ENCODE measurements at regions not wholly inside any gene's neighbourhood (a gene's known extent, or its start where the extent isn't known, plus 50 kb on each side); places are given as distances from the start of the nearest gene placed in this dataset.

DNA sequence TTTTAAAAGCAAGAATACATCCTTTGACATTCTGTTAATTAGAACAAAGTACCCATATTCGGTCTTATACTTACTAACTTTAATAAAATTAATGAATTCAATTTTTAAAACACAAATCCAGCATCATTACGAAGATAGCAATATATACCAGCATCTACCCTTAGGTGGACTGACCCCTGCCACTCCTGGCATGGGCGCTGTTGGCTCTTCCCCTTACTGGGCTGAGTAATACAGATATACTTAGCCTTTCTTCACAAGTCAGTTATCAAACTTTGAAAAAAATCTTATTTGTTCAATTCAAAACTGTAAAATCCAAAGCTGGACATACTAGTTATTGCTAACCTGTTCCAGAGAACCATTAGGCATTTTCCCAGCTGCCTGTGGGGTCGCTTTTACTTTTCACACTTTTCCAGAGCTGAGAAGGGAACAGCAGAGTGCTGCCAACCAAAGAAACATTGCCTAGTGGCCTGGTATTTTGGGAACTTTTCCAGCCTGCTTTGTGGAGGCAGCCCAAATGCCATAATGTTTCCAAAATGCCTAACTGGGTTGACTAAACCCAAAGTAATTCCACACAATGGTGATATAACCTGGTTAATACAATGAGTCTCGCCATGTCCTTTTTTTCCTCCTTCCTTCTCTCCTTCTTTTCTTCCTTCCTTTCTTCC, 424.7 kb upstream of the ADGRL2 start:
- DNase-seq: no peak

DNA sequence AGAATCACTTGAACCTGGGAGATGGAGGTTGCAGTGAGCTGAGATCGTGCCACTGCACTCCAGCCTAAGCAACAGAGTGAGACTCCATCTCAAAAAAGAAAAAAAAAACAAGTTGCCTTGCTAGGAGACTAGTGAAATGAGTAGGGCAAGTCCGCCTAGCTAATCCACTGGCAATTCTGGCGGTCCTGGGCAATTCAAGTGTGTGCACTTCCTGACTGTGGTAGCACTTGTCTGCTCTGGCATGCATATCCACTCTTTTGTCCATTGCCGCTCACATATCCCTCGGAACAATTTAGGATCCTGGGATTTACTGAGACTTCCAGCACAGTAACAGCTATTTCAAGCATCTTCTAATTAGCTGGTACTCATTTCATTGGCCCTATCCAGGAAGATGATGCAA, 426.3 kb upstream of the ADGRL2 start:
- no peak for DNase-seq

DNA sequence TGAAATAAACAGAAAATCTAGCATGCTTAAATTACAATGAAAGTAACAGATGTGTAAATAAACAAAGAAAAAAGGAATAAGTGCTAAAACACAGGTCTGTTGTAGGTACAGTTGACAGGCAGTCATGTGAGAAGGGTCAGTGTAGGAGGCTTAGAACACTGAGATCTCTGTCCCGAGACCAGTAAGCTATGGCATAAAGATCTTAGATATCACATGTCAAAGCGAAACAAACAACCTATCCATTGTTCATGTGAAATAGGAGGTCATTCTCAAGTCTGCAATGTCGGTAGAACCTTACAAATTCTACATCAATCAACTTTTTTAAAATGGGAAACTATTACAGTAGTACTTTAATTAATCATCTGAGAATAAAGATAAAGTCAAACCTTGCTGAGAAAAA, 428.9 kb upstream of the ADGRL2 start:
- DNase-seq: no peak

DNA sequence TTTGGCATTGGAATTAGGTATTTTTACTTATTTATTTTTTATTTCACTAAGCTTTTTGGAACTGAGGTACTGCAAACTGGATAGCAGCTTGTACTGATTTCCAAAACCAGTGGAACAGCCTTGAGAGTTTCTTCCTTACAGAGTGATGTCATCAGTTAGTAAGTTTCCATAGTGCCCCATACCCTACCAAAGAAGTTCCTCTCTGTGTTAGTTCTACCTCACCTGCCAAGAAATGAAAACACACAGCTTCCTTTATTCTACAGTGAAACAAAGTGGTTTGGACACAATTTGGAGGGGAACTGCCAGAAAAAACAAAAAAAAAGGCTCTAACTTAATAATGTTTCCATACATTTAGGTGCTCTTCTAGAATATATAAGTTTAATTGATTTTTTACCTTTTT, 430.9 kb upstream of the ADGRL2 start:
- no peak for DNase-seq

DNA sequence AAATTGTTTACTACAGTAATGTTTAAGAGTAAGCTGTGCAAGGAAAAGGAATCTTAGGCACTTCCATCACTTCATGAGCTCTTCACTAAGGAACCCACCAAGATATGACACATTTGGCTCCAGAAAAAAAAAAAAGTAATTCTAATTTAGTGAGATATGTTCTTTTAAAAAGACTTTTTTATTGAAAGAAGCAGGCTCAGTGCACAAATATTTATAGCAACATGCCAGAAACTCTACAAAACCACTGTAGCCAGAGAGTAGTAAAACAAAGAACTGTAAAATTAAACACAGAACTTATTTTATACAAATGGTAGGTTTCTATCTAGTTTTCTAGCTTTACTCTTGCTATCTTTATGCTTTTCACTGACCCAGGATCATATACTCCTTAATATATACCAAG, 434.6 kb upstream of the ADGRL2 start:
- DNase-seq: no peak

DNA sequence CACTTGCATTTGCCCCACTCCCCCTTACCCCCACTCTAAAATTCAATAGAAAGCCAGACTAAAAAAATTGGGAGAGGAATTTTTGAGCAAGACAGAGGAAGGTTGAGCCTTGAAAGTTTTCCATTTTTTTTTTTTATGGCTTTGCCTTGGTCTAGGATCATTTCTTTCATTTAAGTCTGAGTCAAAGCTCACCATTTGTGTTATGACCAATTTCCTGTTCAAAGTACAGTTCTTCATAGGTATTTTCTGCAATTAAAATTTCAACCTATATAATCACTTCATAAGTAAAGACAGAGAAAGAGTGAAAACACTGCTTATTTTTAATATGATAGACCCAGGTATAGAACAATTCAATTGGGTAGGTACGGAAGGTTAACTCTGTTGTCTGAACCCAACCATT, 436.6 kb upstream of the ADGRL2 start:
- DNase-seq: no peak

DNA sequence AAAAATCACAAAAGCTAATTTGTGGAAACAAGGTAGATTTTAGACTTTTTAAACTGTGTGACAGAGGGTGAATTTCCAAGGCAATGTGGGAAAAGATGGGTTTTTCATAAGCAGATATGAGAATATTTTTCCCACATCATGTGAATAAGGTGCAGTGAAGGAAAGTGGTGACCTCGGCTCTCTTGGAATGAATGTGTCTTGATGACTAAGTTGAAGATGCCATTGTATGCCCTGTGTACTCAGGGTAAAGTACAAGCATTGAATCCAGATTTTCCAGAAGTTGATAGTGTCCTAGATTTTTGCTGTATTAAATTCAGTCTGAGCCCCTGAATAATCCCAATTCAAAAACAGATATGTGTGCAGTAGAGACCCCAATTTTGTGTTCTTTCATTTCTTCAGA, 442.6 kb upstream of the ADGRL2 start:
- DNase-seq: no peak

DNA sequence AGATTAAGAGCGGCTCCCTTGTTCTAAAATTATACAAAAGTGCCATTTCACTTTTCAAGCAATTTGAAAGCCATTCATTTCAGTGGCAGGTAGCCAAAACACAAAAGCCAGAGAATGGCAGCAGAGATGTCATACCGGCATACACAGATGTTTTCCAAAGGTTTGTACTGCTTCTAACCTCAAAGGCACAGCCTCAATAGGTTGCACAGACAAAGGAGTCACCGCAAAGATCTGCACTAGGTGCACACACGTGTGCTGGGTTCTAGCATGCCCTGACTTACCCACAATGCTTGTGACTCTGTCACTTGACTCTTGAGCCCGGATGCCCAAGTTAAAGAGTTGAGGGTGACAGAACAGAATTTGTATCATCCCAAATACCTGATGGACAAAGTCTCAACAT, 448.9 kb upstream of the ADGRL2 start:
- DNase-seq: no peak

DNA sequence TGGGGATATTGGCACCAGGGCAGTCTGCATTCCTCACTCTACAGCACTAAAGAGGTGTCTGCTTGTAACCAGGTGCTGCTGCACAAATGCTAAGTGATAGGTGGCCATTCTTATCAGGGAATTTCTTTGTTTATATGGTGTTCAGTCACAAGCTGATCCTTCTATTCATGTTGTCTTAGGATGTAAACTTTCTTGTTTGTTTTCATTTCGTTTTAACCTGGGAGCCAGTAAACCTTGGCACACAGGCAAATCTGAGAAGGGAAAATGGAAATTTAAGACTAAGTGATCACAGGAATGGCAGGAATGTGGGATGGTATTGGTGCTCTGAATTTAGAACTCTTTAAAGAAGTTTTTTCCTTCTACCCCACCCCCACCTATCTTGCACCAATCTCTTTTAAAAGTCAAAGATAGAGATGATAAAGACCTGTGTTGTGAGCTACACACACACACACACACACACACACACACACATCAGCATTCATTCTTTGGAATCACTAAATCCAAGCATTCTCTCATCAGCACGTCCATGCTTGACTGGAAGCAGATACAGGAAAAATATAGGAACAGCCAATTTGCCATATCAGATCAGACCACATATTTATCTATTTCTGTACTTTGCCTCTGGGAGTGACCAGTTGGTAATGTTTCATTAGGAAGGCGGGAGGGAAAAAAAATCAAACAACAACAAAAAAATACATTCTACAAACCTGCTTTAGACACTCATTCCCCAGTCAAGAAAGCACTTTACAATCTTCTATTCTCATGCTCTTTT, 451.4 kb upstream of the ADGRL2 start:
- no peak for DNase-seq

DNA sequence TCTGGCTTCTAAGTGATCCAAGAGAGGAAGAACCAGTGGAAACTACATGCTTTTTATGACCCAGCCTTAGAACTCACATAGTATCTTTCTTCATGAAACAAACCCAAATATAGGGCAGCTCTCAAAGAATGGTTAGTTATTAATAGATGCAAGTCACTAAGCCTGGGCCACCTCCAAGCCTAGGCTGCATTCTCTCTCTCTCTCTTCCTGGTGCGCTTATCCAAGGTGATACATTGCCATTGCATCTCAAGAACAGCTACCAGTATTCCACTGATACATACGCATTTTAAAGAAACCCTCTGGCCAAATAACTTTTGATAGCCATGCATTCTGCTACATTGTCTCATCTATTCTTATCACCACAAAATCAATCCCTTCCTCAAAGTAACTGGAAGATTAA, 455.6 kb upstream of the ADGRL2 start:
- DNase-seq: no peak

DNA sequence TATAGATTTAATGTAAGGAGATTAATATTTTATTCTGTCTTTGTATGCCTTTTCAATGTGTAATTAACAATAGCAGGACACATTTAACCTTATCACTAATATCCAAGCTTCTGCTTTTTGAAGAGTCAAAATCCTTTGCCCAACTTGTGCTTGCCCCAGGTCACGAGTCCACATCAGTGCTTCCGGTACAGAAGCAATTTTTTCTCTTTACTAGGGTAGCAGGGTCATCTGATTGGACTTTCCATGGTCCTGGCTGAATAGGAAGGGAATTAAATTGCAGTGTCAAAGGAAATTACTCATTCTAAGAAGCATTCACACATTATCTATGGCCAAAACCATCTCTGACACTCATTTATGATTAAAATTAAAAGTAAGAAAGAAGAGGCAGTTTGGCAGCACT, 460.5 kb upstream of the ADGRL2 start:
- no peak for DNase-seq

DNA sequence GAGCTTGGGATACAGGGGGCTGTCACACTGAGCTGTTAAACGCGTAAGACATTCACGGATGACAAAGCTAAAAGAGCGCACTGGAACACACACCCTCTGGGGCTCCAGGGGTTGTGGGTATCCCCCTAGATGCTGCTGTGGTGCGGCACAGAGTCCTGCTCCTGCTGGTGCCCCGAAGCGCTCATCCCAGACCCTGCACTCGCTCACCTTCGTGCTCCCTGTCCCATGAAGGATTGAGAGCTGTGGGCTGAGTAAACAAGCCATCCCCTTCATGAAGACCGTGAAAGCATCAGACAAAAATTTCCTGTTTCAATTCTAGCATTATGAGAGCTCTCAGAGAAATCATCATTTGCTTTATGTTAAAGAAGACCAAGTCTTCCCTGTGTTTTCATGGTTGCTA, 463.5 kb upstream of the ADGRL2 start:
- DNase-seq: no peak

DNA sequence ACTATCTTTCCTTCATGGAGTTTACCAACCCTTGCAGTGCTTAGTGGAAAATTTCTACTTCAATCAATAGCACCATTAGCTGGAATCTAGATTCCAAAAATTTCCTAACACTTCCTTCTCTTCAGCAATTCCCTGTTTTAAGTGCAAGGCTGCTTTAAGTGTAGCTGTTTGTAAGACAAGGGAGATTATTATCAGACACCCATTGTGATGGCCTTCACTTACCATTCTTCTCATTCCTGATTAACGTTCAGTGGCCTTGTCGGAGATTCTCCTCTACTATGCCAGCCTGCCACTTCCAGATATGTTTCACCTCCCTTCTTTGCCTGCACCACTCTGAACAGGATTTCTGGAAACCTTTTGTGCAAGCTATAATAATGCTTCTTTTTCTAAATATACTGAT, 464.9 kb upstream of the ADGRL2 start:
- no peak for DNase-seq

DNA sequence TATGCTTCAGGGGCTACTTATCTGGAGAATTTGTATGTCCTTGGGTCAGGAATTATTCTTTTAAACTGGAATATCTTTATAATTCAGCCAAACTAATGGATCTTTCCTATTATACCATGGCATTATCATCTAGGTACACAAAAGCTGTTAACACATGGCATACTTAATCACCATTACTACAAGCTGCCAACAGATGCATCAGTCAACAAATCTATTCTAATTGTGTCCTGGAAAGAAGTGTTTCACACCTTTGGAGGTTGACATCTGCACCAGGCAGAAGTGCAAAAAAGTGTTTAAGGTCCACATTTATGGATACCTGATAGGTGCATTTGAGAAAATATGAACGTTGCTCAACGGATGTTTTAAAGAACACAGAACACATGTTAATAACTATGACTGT, 470.2 kb upstream of the ADGRL2 start:
- no peak for DNase-seq

DNA sequence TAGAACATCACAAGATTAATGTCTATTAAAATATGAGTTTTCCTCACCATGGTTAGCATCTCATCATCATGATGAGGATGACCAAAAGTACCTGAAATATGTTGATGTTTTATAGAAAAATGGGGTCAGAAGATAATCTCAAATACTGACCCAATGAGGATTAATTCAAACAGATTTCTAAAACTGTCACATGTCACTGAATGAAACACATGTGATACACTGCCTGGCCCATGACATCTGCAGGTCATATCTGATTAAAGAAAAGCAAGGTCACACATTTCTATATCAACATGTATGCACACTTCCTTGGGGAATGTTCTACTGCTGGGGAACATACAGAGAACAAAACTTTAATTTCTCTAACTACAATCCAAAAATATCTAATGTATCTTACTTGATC, 470.6 kb upstream of the ADGRL2 start:
- no peak for DNase-seq

DNA sequence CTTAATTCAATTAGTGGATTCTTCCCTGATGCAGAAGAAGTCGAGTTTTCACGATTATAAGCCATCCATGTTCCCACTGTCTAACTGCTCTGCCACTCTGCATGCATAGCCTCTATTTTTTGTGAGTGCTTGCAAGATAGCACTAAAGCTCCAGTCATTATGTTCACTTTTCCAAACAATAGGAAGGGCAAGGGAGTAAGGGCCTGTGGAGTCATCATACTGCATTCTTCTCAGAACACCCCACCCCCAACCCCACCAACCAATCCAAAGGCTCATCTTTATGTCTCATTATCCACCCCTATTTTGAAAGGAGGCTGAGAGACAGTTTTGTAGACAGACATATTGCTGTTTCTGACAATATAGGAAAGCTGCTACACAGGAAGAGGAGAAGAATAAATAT, 471.7 kb upstream of the ADGRL2 start:
- no peak for DNase-seq

DNA sequence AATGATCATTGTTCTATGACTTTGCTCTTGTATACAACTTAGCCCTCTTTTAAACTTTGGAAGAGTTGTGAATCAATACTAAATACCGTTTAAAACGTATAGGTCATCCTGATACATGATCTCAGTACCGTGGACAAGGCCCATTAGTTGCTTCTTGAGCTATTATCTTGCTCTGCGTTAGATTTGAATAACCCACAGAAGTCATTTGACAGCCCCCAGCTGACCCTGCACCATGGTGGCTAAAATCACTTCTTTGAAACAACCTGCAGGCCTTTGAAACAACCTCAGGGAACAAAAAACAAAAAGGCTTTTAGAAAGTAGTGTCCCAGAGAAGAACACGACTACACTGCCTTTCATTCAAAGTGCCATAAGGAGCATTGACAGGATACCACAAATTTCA, 473.0 kb upstream of the ADGRL2 start:
- DNase-seq: no peak

DNA sequence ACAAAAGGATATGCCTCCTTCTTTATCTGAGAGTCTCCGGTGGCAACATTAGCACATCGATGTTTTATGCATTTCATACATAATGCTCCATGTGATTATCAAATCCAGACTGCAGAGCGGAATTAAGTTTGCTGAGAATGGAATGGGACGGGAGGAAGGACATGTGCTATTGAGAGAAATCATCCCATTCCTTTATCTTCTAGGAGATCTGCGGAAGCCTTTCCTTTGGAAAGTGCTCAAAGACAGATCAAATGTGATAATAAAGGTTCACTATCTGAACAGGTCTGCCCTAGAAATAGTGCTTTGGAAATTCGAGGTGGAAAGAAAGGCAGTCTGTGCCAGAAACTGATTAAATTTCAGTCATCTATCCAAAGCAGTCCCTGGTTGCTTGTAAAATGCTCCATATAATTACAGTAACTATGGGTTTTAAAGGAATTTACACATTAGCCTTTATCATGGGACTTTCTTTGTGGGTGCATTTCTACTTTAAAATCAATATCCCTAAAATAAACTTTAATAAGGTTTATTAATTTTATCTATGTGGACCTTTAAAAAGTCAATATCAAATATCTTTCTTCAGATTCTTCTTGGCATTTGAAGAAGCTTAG, 473.5 kb upstream of the ADGRL2 start:
- DNase-seq: no peak

DNA sequence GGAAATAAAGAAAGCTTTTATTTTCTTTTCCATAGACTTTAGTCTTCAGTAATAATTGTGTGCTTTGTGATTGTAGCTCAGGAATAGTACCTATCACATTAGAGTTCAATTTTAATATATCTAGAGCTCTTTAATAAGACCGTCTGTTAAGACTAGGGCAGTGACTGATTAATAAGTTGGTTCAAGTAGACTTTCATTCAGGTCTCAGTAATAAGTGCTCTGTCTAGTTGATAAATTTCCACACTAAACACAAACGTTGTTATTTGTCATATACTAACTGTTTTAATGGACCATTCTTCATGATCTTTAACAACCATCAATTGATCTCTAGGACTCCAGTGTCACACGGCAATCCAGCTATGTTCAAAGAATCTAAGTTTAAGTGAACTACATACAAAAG, 474.5 kb upstream of the ADGRL2 start:
- no peak for DNase-seq

DNA sequence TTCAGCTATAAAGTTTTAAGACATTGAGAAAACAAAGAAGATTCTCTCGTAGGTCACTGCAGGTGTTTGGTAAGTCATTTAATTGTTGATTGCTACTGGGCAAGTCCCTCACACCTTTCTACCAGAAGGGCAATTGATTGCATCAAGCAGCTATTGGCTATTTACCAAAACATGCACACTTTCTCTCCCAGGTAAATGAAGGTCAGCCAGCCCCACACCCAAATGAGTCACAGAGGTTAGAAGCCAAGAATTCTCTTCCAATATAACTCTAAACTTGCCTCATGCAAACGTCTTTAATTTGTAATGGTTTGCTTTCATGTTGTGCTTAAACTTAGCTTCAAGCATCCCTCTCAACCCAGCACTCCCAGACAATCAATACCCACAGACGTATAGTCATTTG, 475.3 kb upstream of the ADGRL2 start:
- DNase-seq: no peak

DNA sequence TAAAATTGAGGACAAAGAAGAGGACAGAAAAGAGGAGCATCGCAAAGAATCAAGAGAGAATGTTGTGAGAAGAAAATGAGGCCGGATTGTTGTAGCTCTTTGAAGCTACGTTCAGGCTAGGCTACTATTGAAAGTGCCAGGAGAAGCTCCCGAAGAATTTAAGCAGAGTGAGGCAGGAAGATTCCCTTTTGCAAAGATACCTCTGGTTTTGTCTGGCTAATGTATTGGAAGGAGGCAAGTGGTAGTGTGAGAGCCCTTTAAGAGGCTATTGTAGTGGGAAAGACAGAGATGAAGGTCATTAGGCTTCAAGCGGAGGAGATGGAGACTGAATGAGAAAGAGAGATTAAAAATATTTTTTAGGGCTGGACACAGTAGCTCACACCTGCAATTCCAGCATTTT, 476.9 kb upstream of the ADGRL2 start:
- DNase-seq: no peak

DNA sequence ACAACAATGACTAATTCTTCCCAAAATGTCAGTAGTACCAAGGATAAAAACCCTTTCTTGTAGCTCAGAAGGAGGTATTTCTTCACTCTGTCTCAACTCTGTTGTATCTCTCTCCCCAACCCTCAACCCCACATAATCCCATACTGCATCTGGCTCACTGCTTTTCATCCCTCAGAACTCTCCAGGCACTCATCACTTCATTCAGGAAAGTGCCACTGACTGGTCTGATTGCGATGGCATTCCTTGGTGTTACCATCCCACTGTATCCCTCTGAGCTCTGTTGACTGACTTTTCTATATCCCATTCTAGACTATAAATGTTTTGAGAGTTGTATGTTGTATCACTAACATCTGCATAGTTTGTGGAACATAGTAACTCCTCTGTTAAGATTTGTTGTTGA, 483.5 kb upstream of the ADGRL2 start:
- DNase-seq: no peak

DNA sequence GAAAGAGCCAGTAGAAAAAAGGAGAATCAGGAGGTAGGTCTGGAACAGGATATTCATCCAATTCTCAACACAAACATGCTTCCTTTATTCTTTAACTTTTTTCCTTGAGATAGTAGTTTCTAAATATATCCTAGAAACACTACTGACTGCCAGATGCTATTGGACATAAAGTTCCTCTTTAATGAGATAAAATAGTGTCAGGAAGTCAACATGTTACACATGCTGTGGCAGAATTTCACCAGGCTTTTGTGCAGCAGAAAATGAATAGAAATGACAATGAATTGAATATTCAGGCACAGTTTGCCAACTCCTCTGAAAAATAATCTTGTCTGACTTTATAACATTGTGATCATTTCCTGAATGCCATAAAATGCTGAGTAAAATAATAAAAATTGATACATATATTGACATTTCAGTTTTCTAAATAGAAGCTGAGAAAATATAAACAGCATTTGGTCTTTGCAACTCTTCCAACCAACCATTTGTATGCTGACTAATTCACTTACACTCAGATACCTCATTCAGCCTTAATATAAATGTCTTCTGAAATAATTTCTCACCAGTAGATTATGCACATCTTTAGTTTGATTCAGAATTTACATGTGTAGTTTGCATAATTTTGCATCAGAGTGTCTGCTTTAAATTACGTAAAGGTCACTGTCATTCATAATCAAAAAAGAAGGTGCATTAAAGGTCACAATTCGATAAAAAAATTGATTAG, 486.1 kb upstream of the ADGRL2 start:
- DNase-seq: no peak

DNA sequence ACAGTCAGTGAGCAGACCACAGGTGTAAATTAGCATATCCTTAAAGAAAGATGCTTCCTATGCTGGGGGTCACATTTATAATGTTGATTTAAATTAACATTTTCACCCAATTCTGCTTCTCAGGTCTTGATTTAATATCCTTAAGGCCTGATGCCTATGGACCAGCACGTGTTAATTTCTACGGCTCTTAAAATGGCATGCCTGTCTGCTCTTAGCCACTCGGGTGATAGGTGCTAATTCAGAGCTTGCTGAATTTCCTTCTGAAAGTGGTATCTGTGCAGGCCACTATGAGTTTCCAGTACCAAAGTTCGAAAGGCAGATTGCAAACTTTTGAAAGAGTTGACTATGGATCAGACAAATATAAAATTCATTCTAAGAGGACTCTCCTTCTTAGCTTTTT, 487.4 kb upstream of the ADGRL2 start:
- DNase-seq: no peak
